GM19372 (cell line): ENCODE measurements at regions not wholly inside any gene's neighbourhood (a gene's known extent, or its start where the extent isn't known, plus 50 kb on each side); places are given as distances from the start of the nearest gene placed in this dataset.
"Not testable (repeated sequence)": the region's sequence is repeated elsewhere in the genome, so short reads cannot be mapped to it uniquely, and the experiment has no call there.

Source experiments
- ATAC-seq: cut with Tn5 transposase; IDR thresholded peaks from one replicate; pipeline ENCODE4 v1.9.1; 2021; ENCODE audit warnings: mild to moderate bottlenecking, low read depth, moderate library complexity; ENCODE audit not compliant: unreplicated experiment

DNA sequence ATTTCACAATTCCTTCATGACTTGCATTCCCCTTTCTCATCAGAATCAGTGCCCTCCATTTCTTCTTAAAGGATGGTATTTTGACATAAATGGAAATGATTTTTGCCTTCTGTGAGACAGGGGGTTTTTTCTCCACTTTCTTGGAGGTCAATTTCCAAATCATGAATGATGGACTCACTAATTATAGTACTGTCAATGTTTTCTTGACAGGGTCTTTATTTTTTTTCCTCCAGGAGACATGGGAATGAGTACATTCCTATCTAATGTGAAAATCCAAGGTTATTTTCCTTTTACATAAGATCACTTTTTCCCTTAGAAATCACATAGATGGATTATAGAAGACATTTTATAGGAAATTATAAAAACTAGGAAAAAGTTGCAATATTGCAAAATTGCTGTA is 141.7 kb downstream of the SPATA31A6 start:
- not testable (repeated sequence) for ATAC-seq

DNA sequence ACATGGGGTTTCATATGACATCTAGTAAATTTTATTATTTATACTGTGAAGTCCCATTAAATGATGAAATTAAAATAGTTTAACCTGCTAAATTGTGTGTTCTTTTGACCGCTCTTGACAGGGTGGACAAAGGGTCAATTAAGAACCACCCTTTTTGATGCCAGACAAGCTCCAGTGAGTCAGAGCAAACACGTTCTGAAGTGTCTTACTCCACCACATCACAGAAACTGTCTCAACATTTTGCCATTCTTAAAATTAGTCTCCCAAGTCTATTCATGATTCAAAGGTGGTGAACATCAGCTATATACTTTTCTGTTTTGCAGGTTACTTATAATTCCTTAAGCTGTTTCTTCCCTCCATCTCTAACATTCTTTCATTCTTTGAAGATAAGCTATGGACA is 142.1 kb downstream of the SPATA31A6 start:
- not testable (repeated sequence) for ATAC-seq

DNA sequence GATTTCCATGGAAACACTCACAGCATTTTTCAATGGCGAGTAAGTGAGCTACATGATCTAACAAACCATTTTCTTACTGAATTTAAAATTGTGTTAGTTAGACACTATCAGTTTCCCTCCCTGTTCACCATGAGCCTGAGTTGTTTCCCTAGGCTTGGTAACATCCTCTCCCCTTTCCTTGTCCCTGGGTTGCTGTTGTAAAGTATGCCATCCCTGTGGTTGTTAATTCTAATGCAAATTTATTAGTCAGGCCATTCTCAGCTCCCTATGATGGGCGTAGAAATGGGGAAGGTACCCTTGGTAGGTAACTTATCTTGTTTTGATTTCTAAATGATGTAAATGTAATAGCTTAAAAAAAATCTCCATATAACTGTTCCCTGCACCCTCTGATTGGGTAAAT is 143.0 kb downstream of the SPATA31A6 start:
- ATAC-seq, result not testable (repeated sequence)

DNA sequence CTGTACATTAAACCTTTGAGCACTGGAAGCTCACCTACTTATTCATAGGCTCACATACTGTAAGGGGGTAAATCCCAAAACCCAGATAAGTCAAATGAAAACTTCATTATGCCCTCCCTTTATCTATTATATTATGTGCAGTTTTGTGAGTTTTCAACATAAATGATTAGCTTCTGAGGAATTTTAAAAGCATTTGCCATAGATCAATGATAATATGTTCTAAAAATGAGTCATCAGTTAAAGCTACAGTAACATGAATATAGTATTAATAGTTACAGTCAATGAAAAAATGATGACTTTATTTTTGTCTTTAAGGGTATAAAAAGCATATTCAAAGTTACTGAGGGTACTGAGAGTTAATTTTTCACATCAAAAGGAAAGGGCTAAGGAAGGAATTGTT is 151.9 kb downstream of the SPATA31A6 start:
- ATAC-seq, result not testable (repeated sequence)

GRCh38 chr9:42335984-42336657 is 152.7 kb downstream of the SPATA31A6 start:
- ATAC-seq, result not testable (repeated sequence)

- ATAC-seq, result not testable (repeated sequence)
Measured at GRCh38 chr9:42338275-42338674, 154.8 kb downstream of the SPATA31A6 start.

DNA sequence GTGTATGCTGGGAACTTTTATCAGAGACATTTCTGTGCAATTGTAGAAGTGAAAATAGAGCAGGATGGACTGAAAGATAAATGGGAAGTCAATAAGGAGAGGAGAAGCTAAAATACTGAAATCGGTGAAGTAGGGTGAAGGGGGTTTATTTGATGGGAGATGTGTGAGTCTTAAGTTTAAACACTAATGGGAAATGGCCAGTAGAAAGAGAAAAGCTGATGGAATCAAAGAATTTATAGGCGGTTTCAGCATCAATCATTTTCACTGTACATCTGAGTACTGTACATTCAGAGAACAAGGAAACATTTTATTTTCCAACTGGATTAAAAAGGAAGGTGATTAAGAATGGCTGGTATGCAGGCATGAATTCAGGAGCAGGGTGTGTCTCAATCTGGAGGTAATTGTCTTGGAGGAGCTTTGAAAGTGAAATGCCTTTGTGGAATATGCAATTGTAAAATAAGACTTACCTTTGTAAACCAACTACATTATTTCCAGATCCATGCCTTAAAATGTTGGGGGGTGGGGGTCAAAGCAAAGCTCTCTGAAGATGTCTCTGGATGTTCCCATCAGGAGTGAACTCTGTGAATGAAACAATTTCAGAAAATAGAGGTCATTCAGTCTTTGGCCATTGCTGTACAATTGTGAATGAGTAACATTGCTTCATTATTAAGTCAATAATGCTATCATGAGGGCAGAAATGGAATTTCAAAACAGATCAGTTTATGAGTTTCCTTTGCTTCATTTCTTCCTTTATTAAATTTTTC is 156.4 kb downstream of the SPATA31A6 start:
- not testable (repeated sequence) for ATAC-seq

DNA sequence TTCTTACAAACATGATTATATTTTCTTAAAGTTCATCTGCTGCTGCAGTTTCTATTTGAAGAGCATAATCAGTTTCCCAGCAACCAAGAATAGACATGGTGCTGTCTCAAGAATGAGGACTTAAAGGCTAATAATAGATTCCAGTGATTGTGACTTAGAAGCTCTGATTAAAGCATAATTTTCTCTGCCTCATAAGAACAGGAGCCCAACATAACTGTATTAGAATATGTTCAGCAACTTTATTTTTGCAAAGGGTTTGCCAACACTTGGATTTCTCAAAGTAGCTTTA is 156.9 kb downstream of the SPATA31A6 start:
- not testable (repeated sequence) for ATAC-seq

- ATAC-seq, result not testable (repeated sequence)
Measured at GRCh38 chr9:42341860-42342259, 158.4 kb downstream of the SPATA31A6 start.

DNA sequence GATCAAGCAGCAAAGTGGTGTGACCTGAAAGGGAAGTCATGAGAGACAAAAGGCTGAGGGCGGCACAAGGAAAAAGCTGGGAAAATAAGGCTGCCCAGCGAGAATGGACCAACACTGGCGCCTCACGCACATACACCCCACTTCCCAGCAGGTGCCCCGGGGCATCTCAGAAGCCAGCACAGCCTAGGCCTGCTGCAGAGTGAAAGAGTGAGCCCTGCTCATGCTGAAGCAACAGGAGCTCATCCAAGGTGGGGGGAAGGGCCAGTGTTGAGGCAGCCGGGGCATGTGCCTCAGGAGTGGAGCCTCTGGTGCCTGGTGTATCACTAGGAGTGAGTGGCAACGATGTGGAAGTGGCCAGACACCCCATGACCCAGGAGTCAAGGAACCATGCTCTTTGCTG is 158.8 kb downstream of the SPATA31A6 start:
- not testable (repeated sequence) for ATAC-seq

DNA sequence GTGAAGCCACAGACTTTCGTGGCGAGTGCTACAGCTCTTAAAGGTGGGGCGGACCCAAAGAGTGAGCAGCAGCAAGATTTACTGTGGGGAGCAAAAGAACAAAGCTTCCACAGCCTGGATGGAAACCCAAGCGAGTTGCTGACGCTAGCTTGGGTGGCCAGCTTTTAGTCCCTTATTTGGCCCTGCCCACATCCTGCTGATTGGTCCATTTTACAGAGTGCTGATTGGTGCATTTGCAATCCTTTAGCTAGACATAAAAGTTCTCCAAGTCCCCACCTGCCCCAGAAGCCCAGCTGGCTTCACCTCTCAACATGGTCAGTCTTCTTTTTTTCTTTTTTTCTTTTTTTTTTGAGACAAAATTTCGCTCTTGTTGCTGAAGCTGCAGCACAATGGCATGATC is 161.0 kb downstream of the SPATA31A6 start:
- ATAC-seq, result not testable (repeated sequence)

DNA sequence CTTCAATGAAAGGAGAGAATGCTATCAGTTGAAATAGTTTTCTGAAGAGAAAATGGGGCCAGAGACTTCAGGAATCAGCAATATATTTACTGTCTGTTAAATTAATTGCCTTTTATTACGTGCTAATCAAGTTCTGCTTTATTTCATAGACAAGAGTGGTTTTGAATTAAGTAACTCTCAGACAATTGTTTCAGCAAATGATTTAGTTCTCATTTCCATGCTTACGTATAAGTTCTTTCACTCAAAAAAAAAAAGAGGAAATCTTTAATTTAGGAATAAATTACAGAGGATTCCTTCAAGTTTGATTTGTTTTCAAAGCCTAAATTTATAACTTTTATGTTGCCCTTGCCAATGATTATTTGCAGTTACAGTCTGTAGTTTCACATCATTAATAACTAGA is 163.5 kb downstream of the SPATA31A6 start:
- not testable (repeated sequence) for ATAC-seq

- ATAC-seq, result not testable (repeated sequence)
Measured at GRCh38 chr9:42349181-42349580, 165.7 kb downstream of the SPATA31A6 start.

DNA sequence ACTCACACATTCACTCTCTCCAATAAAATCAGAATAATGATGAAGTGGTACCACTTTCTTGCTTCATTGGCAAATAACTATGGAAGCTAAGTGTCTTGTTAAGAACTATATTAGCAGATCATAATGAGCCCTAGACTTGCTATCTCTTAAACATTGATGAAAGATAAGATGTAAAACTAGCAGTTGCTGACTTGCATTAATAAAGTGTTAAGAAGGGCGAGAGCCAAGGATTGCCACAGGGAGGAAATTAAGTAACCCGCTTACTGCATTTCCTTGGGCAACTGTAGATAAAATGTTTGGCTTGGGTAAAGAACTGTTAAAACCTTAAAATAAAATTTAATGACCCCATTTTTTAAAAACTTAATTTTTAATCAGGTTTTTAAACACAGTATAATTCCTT is 167.0 kb downstream of the SPATA31A6 start:
- ATAC-seq, result not testable (repeated sequence)

GRCh38 chr9:42357604-42358373 is 174.3 kb downstream of the SPATA31A6 start:
- ATAC-seq, result not testable (repeated sequence)

DNA sequence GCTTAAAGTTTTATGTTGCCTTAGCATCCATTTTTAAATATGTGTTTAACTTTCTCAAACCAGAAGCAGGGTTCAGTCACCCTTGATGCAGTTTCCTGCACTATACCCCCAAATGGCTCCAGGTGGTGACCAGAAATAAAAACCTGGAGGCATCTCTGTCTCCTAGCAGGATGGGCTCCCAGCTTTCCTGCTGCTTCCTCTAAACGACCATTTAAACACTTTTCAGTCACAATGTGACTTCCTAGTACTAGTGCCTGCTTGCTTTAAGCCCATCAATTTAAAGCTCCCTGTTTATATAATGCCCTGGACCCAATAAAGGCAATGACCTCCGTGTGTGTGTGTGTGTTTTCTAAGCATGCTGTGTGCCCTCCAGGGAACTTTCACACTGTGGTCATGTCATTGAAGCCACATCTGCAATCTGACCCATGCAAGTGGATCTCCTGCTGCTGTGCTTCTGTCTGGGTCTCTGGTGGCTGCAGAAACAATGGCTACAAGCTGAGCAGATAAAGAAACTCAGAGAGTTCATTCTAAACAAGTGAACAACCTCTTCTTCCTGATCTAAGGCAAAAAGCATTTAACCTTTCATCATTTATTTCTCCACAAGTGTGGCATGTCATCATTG is 175.3 kb downstream of the SPATA31A6 start:
- ATAC-seq, result not testable (repeated sequence)

- ATAC-seq, result not testable (repeated sequence)
Measured at GRCh38 chr9:42364410-42365243, 181.2 kb downstream of the SPATA31A6 start.

GRCh38 chr9:42365244-42365945 is 181.9 kb downstream of the SPATA31A6 start:
- peak; percentile 90 for ATAC-seq

- not testable (repeated sequence) for ATAC-seq
Measured at GRCh38 chr9:42368279-42368881, 184.9 kb downstream of the SPATA31A6 start.
